GM12878 (cell line): ENCODE measurements at regions not wholly inside any gene's neighbourhood (a gene's known extent, or its start where the extent isn't known, plus 50 kb on each side); places are given as distances from the start of the nearest gene placed in this dataset.

Experiments used
- ATAC-seq: fragments of 200-7000 bp; cut with Tn5 transposase; 3 replicates; pipeline ENCODE4 v1.9.1; 2020; ENCODE audit warnings: mild to moderate bottlenecking, moderate library complexity
- BruUV-seq: library from RNA; stranded (reverse); fragments of 400-500 nt; replicated peaks from 2 replicates; lab custom pipeline; 2021; lab: Mats Ljungman, UMichigan
- CTCF ChIA-PET: fragments of 300-600 bp; sonication (Branson Sonifier 250); formaldehyde crosslinking; extraction: SDS; loops from one replicate; lab custom pipeline; 2021; ENCODE audit warnings: inconsistent platforms; lab: Yijun Ruan, JAX
- POLR2A ChIA-PET: fragments of 350-600 bp; formaldehyde crosslinking; extraction: SDS; loops from one replicate; lab custom pipeline; 2021; ENCODE audit warnings: inconsistent platforms; lab: Charles Lee
- RAD21 ChIA-PET: fragments of 300-600 bp; sonication (Branson Sonifier 250); formaldehyde crosslinking; loops from one replicate; lab custom pipeline; 2023; ENCODE audit warnings: antibody characterized with exemption; ENCODE audit not compliant: unreplicated experiment; lab: Charles Lee
- SMC1A ChIA-PET: fragments of 300-600 bp; sonication (Branson Sonifier 250); formaldehyde crosslinking; loops from one replicate; lab custom pipeline; 2023; ENCODE audit not compliant: unreplicated experiment, uncharacterized antibody; lab: Charles Lee
- DNase-seq: peaks from one replicate; pipeline ENCODE4 v3.0.0-alpha.2; 2011; ENCODE audit warnings: low read depth, low spot score
- FAIRE-seq: peaks from 3 replicates; lab custom pipeline; 2011; peaks lifted over from hg19 to GRCh38; lab: Jason Lieb, UNC
- H2AFZ ChIP-seq: 2 replicates; pipeline ENCODE4 v1.6.0; 2011; ENCODE audit warnings: low read depth, low read length, control low read depth; ENCODE audit not compliant: control insufficient read depth
- H3K27ac ChIP-seq: 2 replicates; pipeline ENCODE4 v1.5.1; 2011; ENCODE audit warnings: control low read depth; ENCODE audit not compliant: control insufficient read depth, insufficient read depth
- H3K27me3 ChIP-seq, 2 experiments: replicated peaks in 1 of 2; 2 replicates each; pipeline versions ENCODE4 v1.6.0 to v1.6.1; 2011; ENCODE audit warnings: low read length in 1 of 2; ENCODE audit not compliant: control insufficient read depth in 2 of 2, insufficient read depth in 2 of 2
- H3K36me3 ChIP-seq, 2 experiments: 2 replicates each; pipeline ENCODE4 v1.5.1; 2011; ENCODE audit warnings: low read length in 1 of 2; ENCODE audit not compliant: control insufficient read depth in 2 of 2, insufficient read depth in 2 of 2
- H3K4me1 ChIP-seq: 2 replicates; pipeline ENCODE4 v1.6.1; 2011; ENCODE audit warnings: mild to moderate bottlenecking, low read length, moderate library complexity, mixed read lengths; ENCODE audit not compliant: control insufficient read depth, insufficient read depth
- H3K4me2 ChIP-seq: 2 replicates; pipeline ENCODE4 v1.6.0; 2011; ENCODE audit warnings: control low read depth; ENCODE audit not compliant: control insufficient read depth, insufficient read depth
- H3K4me3 ChIP-seq: fragments of 200-600 bp; sonication (generic); 2 replicates; pipeline ENCODE4 v1.5.1; 2016
- H3K79me2 ChIP-seq: 2 replicates; pipeline ENCODE4 v1.6.0; 2011; ENCODE audit warnings: low read length; ENCODE audit not compliant: control insufficient read depth, insufficient read depth
- H3K9ac ChIP-seq: 2 replicates; pipeline ENCODE4 v1.8.0; 2011; ENCODE audit warnings: low read length, control low read depth, mixed read lengths; ENCODE audit not compliant: control insufficient read depth, insufficient read depth
- H3K9me3 ChIP-seq: replicated peaks from 3 replicates; pipeline ENCODE4 v1.5.1; 2011; ENCODE audit warnings: mild to moderate bottlenecking, low read length; ENCODE audit not compliant: control insufficient read depth, insufficient read depth
- H4K20me1 ChIP-seq: 2 replicates; pipeline ENCODE4 v1.6.0; 2011; ENCODE audit not compliant: control insufficient read depth, insufficient read depth
- DPF2 ChIP-seq: fragments of 450-650 bp; IDR thresholded peaks from 2 replicates; pipeline ENCODE4 v1.6.1; 2017; ENCODE audit warnings: mild to moderate bottlenecking
- FOXK2 ChIP-seq: fragments of 450-650 bp; IDR thresholded peaks from 2 replicates; pipeline ENCODE4 v1.6.1; 2017; ENCODE audit warnings: mild to moderate bottlenecking, moderate library complexity
- FOXM1 ChIP-seq: IDR thresholded peaks from 2 replicates; pipeline ENCODE4 v1.6.1; 2012; ENCODE audit warnings: low read depth, mild to moderate bottlenecking, inconsistent platforms, low read length, moderate library complexity
- IRF4 ChIP-seq: IDR thresholded peaks from 2 replicates; pipeline ENCODE4 v1.6.1; 2011; ENCODE audit warnings: low read depth, low read length
- LARP7 ChIP-seq: fragments of 450-650 bp; IDR thresholded peaks from 2 replicates; pipeline ENCODE4 v1.6.1; 2017; ENCODE audit warnings: mild to moderate bottlenecking
- NR2C2 ChIP-seq: IDR thresholded peaks from 2 replicates; pipeline ENCODE4 v1.6.1; 2011; ENCODE audit warnings: borderline replicate concordance, low read depth; ENCODE audit not compliant: control insufficient read depth, insufficient read length
- RBBP5 ChIP-seq: fragments of 200-600 bp; sonication (generic); conservative IDR thresholded peaks from 2 replicates; pipeline ENCODE4 v1.6.1; 2016
- RCOR1 ChIP-seq: conservative IDR thresholded peaks from 2 replicates; pipeline ENCODE4 v1.6.1; 2012; ENCODE audit warnings: low read depth, low read length, improper control_type of control experiment
- SREBF2 ChIP-seq: IDR thresholded peaks from 2 replicates; pipeline ENCODE4 v1.6.1; 2012; ENCODE audit warnings: mild to moderate bottlenecking, low read length
- YY1 ChIP-seq: IDR thresholded peaks from 2 replicates; pipeline ENCODE4 v1.6.1; 2011; ENCODE audit warnings: low read depth, mild to moderate bottlenecking, low read length
- WGBS: methylation state at CpG from one replicate; pipeline ENCODE4 v1.1.6; 2016; ENCODE audit warnings: low lambda C conversion rate; ENCODE audit not compliant: insufficient replicate concordance, insufficient coverage; ENCODE audit errors: missing lambda C conversion rate; 5-methylcytosine and 5-hydroxymethylcytosine counted together
- in situ Hi-C: fragments of 300-500 bp; cut with MboI; formaldehyde crosslinking; loops from 9 replicates; pipeline ENCODE4 v1.14.3; 2018; ENCODE audit warnings: mixed read lengths
- intact Hi-C: fragments of 100-400 bp; cut with micrococcal nuclease; formaldehyde crosslinking; loops from one replicate; pipeline ENCODE4 v1.14.2; 2022; ENCODE audit not compliant: unreplicated experiment
- TF ChIP-seq, protein P1 (sequence below): IDR thresholded peaks from 2 replicates; pipeline ENCODE4 v1.6.1; 2011; ENCODE audit warnings: borderline replicate concordance, low read depth, mild to moderate bottlenecking, moderate library complexity, low read length; ENCODE audit not compliant: insufficient read depth, poor library complexity, severe bottlenecking
- TF ChIP-seq, protein P2 (sequence below): fragments of 450-650 bp; conservative IDR thresholded peaks from 2 replicates; pipeline ENCODE4 v1.6.1; 2017; ENCODE audit warnings: mild to moderate bottlenecking, moderate library complexity

DNA sequence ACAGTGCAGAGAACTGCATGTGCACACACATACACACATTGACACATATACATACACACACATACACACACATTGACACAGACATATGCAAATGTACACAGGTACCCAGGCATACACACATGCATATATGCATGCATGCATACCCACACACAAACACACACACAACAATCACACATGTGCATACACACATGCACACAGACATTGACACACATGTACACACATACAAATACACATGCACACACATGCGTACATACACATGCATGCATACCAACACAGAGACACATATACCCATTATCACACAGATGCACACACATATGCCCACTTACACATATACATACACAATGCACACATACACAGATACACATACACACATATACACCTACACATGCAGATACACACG, 299.6 kb upstream of the ADCY2 start:
- CTCF ChIA-PET, result no interaction called here
- Histone ChIP-seq H3K9me3 (no peaks in the 10 kb centered on the region), H3K4me2 (no peak overlapping the region), H3K27me3 (no peaks in the 10 kb centered on the region), H3K79me2 (no peaks in the 10 kb centered on the region), H3K36me3 (no peaks in the 10 kb centered on the region), H3K9ac (no peak overlapping the region), H3K27ac (no peak overlapping the region), H3K4me1 (no peaks in the 10 kb centered on the region), H2AFZ (no peak overlapping the region), H3K4me3 (no peak overlapping the region), H4K20me1 (no peaks in the 10 kb centered on the region)
- ATAC-seq (no peak), DNase-seq (no peak), FAIRE-seq (no peak)
- SMC1A ChIA-PET, result no interaction called here
- in situ Hi-C loops (no loop called here), intact Hi-C loops (no loop called here)
- POLR2A ChIA-PET, result no interaction called here
- WGBS, result 44% methylated on average over 2 of the region's 2 CpGs
- RAD21 ChIA-PET, result no interaction called here
- BruUV-seq, result no TSS peak
- TF ChIP-seq NR2C2 (no peak), IRF4 (no peak)
- TF ChIP-seq, protein P1, sequence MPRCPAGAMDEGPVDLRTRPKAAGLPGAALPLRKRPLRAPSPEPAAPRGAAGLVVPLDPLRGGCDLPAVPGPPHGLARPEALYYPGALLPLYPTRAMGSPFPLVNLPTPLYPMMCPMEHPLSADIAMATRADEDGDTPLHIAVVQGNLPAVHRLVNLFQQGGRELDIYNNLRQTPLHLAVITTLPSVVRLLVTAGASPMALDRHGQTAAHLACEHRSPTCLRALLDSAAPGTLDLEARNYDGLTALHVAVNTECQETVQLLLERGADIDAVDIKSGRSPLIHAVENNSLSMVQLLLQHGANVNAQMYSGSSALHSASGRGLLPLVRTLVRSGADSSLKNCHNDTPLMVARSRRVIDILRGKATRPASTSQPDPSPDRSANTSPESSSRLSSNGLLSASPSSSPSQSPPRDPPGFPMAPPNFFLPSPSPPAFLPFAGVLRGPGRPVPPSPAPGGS, result peak; percentile 43

DNA sequence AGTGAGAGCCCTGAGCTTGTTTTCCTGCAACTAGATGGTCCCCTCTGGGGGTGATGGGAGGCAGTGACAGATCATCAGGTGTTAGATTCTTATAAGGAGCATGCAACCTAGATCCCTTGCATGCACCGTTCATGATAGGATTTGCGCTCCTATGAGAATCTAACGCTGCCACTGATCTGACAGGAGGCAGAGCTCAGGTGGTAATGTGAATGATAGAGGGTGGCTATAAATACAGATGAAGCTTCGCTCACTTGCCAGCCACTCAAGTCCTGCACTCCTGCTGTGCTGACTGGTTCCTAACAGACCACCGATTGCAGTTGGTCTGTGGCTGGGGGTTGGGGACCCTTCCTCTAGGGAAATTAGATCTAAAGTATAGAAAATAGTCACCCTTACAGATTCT, 290.6 kb upstream of the ADCY2 start:
- H3K4me3 ChIP-seq, result no peak overlapping the region
- no peak overlapping the region for H2AFZ ChIP-seq
- H3K9ac ChIP-seq, result no peak overlapping the region
- intact Hi-C loops (no loop called here), in situ Hi-C loops (no loop called here)
- H3K79me2 ChIP-seq, result no peaks in the 10 kb centered on the region
- RAD21 ChIA-PET, result no interaction called here
- no peaks in the 10 kb centered on the region for H3K27me3 ChIP-seq
- SMC1A ChIA-PET, result no interaction called here
- no peaks in the 10 kb centered on the region for H3K9me3 ChIP-seq
- ATAC-seq, result no peak
- DNase-seq, result no peak
- H3K4me1 ChIP-seq, result no peaks in the 10 kb centered on the region
- POLR2A ChIA-PET, result no interaction called here
- no peaks in the 10 kb centered on the region for H4K20me1 ChIP-seq
- no peak for FAIRE-seq
- H3K4me2 ChIP-seq, result no peak overlapping the region
- TF ChIP-seq DPF2, result no peak
- TF ChIP-seq FOXM1, result no peak
- no peak for TF ChIP-seq NR2C2
- no peak for TF ChIP-seq LARP7
- no peak for TF ChIP-seq SREBF2
- no peak for TF ChIP-seq RCOR1
- no peak for TF ChIP-seq RBBP5
- TF ChIP-seq, protein P2, sequence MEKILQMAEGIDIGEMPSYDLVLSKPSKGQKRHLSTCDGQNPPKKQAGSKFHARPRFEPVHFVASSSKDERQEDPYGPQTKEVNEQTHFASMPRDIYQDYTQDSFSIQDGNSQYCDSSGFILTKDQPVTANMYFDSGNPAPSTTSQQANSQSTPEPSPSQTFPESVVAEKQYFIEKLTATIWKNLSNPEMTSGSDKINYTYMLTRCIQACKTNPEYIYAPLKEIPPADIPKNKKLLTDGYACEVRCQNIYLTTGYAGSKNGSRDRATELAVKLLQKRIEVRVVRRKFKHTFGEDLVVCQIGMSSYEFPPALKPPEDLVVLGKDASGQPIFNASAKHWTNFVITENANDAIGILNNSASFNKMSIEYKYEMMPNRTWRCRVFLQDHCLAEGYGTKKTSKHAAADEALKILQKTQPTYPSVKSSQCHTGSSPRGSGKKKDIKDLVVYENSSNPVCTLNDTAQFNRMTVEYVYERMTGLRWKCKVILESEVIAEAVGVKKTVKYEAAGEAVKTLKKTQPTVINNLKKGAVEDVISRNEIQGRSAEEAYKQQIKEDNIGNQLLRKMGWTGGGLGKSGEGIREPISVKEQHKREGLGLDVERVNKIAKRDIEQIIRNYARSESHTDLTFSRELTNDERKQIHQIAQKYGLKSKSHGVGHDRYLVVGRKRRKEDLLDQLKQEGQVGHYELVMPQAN, result no peak
- no peak for TF ChIP-seq FOXK2
- no peak for TF ChIP-seq YY1
- CTCF ChIA-PET, result no interaction called here
- no peaks in the 10 kb centered on the region for H3K36me3 ChIP-seq
- H3K27ac ChIP-seq, result no peak overlapping the region
- no TSS peak for BruUV-seq
- 55% methylated on average over 5 of the region's 5 CpGs for WGBS
